Brain microvascular endothelial cell (primary cell): ENCODE measurements at regions not wholly inside any gene's neighbourhood (a gene's known extent, or its start where the extent isn't known, plus 50 kb on each side); places are given as distances from the start of the nearest gene placed in this dataset.

ENCODE experiments used
- DNase-seq: peaks from one replicate; pipeline ENCODE4 v3.0.0-alpha.2; 2020
- H3K27ac ChIP-seq: fragments of 250-450 bp; sonication (Bioruptor Pico); 2 replicates; pipeline ENCODE4 v1.5.1; 2020; ENCODE audit warnings: mild to moderate bottlenecking, moderate library complexity
- H3K27me3 ChIP-seq: fragments of 250-450 bp; sonication (Bioruptor Pico); replicated peaks from 2 replicates; pipeline ENCODE4 v1.5.1; 2020; ENCODE audit warnings: mild to moderate bottlenecking
- H3K36me3 ChIP-seq: fragments of 250-450 bp; sonication (Bioruptor Pico); replicated peaks from 2 replicates; pipeline ENCODE4 v1.5.1; 2020; ENCODE audit warnings: mild to moderate bottlenecking
- H3K4me3 ChIP-seq: 2 replicates; pipeline ENCODE4 v1.5.1; 2011; ENCODE audit warnings: low read depth, mild to moderate bottlenecking, control low read depth, low read length, moderate library complexity
- in situ Hi-C: cut with HindIII; loops from 2 replicates; pipeline ENCODE4 v1.10.0; 2017; ENCODE audit warnings: low sequenced_read_pairs, low pct_ligation_motif_present
- TF ChIP-seq, protein P1 (sequence below): IDR thresholded peaks from 2 replicates; pipeline ENCODE4 v1.5.1; 2011; ENCODE audit warnings: low read depth, mild to moderate bottlenecking, moderate library complexity, low read length, control low read depth, inconsistent platforms; ENCODE audit errors: missing control alignments

- Histone ChIP-seq H3K36me3 (no peaks in the 10 kb centered on the region), H3K27me3 (no peaks in the 10 kb centered on the region), H3K4me3 (no peak overlapping the region), H3K27ac (no peak overlapping the region)
- in situ Hi-C loops = no loop called here
- DNase-seq = no peak
- TF ChIP-seq, protein P1, sequence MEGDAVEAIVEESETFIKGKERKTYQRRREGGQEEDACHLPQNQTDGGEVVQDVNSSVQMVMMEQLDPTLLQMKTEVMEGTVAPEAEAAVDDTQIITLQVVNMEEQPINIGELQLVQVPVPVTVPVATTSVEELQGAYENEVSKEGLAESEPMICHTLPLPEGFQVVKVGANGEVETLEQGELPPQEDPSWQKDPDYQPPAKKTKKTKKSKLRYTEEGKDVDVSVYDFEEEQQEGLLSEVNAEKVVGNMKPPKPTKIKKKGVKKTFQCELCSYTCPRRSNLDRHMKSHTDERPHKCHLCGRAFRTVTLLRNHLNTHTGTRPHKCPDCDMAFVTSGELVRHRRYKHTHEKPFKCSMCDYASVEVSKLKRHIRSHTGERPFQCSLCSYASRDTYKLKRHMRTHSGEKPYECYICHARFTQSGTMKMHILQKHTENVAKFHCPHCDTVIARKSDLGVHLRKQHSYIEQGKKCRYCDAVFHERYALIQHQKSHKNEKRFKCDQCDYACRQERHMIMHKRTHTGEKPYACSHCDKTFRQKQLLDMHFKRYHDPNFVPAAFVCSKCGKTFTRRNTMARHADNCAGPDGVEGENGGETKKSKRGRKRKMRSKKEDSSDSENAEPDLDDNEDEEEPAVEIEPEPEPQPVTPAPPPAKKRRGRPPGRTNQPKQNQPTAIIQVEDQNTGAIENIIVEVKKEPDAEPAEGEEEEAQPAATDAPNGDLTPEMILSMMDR = no peak
Measured at GRCh38 chr9:1115370-1115769, 65.2 kb downstream of the DMRT2 start.

- no peak for DNase-seq
- no peaks in the 10 kb centered on the region for H3K36me3 ChIP-seq
- in situ Hi-C loops = no loop called here
- H3K27me3 ChIP-seq = no peaks in the 10 kb centered on the region
- H3K4me3 ChIP-seq = no peak overlapping the region
- TF ChIP-seq, protein P1 = no peak
- no peak overlapping the region for H3K27ac ChIP-seq
Measured at GRCh38 chr9:1117439-1117838, 67.3 kb downstream of the DMRT2 start.

- no peaks in the 10 kb centered on the region for H3K27me3 ChIP-seq
- no peaks in the 10 kb centered on the region for H3K36me3 ChIP-seq
- H3K4me3 ChIP-seq = no peak overlapping the region
- no peak for DNase-seq
- no peak overlapping the region for H3K27ac ChIP-seq
- in situ Hi-C loops = no loop called here
- TF ChIP-seq, protein P1 = no peak
Measured at GRCh38 chr9:1120500-1121165, 70.5 kb downstream of the DMRT2 start.

- Histone ChIP-seq H3K27me3 (no peaks in the 10 kb centered on the region), H3K36me3 (no peaks in the 10 kb centered on the region), H3K27ac (no peak overlapping the region), H3K4me3 (no peak overlapping the region)
- in situ Hi-C loops = no loop called here
- TF ChIP-seq, protein P1 = no peak
- DNase-seq = no peak
Measured at GRCh38 chr9:1125741-1126140, 75.6 kb downstream of the DMRT2 start.

DNA sequence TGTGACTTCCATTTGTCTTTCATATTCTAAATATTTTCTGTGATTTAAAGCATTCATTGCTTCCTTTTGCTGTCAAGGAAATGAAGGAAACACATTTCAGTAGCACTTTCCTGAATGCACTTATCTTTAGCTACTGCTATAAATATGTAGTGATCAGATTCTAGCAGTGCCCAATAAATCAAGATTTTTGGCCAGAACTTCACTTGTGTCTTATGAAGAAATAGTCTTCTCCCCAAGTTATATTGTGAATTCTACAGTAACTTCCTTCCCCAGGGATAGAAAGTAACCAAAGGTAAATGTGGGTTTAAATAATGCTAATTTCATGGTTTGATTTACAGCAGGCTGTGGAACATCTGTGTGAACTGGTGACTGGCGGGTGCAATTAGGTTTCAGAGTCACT lies 77.9 kb downstream of the DMRT2 start:
- in situ Hi-C loops = no loop called here
- no peaks in the 10 kb centered on the region for H3K27me3 ChIP-seq
- DNase-seq = no peak
- TF ChIP-seq, protein P1 = no peak
- H3K27ac ChIP-seq = no peak overlapping the region
- no peak overlapping the region for H3K4me3 ChIP-seq
- no peaks in the 10 kb centered on the region for H3K36me3 ChIP-seq

DNA sequence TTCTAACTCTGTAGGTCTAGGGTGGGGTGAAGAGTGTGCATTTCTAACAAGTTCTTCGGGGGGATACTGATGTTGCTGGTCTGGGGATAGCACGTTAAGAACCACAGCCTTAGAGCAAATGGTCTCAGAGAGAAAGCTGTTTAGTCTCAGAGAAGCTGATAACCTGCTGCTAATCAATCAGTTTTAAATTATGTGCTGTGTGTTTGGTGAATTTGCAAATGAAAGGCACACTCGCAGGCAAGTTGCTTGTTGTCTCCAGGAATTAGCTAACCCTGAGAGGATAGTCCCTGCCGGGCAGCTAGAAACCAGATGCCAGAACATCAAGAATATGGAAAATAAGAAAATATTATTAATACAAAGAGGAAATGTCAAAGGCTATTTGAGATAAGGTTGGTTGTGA lies 79.2 kb downstream of the DMRT2 start:
- in situ Hi-C loops = no loop called here
- no peaks in the 10 kb centered on the region for H3K27me3 ChIP-seq
- H3K36me3 ChIP-seq = no peaks in the 10 kb centered on the region
- no peak overlapping the region for H3K4me3 ChIP-seq
- TF ChIP-seq, protein P1 = no peak
- H3K27ac ChIP-seq = no peak overlapping the region
- no peak for DNase-seq
